OCI-LY1 (cell line): ENCODE measurements at regions not wholly inside any gene's neighbourhood (a gene's known extent, or its start where the extent isn't known, plus 50 kb on each side); places are given as distances from the start of the nearest gene placed in this dataset.

Experiments
- EZH2 ChIP-seq: fragments of 200-600 bp; sonication (generic), shearing (Covaris generic); IDR thresholded peaks from 2 replicates; pipeline ENCODE4 v1.8.0; 2017; ENCODE audit warnings: borderline replicate concordance, mixed run types, mild to moderate bottlenecking, antibody characterized with exemption, low read length, moderate library complexity, mixed read lengths
- TF ChIP-seq, protein P1 (sequence below): fragments of 200-600 bp; sonication (generic), shearing (Covaris generic); IDR thresholded peaks from 2 replicates; pipeline ENCODE4 v1.5.1; 2017; ENCODE audit warnings: mild to moderate bottlenecking, antibody characterized with exemption, low read length, moderate library complexity, mixed read lengths

DNA sequence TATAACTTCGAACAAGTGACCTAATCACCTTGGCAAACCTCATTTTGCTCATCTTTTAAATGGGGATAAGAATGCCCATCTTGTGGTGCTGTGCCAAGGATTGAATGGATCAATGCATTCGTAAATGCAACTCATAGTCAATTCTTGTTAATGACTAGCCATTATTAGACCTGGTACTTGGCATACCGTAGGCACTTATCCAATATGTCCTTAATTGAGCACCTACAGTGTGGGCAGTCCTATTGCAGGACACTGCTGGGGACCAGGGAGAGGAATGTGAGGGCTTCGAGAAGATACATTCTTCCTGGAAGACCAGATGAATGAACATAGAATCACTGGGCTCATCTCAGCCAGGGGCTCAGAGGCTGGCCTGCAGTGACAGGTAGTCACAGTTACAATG lies 177.2 kb upstream of the TLE3 start:
- TF ChIP-seq, protein P1, sequence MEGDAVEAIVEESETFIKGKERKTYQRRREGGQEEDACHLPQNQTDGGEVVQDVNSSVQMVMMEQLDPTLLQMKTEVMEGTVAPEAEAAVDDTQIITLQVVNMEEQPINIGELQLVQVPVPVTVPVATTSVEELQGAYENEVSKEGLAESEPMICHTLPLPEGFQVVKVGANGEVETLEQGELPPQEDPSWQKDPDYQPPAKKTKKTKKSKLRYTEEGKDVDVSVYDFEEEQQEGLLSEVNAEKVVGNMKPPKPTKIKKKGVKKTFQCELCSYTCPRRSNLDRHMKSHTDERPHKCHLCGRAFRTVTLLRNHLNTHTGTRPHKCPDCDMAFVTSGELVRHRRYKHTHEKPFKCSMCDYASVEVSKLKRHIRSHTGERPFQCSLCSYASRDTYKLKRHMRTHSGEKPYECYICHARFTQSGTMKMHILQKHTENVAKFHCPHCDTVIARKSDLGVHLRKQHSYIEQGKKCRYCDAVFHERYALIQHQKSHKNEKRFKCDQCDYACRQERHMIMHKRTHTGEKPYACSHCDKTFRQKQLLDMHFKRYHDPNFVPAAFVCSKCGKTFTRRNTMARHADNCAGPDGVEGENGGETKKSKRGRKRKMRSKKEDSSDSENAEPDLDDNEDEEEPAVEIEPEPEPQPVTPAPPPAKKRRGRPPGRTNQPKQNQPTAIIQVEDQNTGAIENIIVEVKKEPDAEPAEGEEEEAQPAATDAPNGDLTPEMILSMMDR, result no peak
- no peak for TF ChIP-seq EZH2
